Muscle of leg (tissue), 3 donors: ENCODE measurements at regions not wholly inside any gene's neighbourhood (a gene's known extent, or its start where the extent isn't known, plus 50 kb on each side); places are given as distances from the start of the nearest gene placed in this dataset.

Experiments
- DNase-seq: peaks from one replicate; pipeline ENCODE4 v3.0.0; 2013
- H3K27ac ChIP-seq: one replicate; pipeline ENCODE4 v1.5.1; 2013; ENCODE audit warnings: mild to moderate bottlenecking, low read length, control low read depth
- H3K27me3 ChIP-seq: one replicate; pipeline ENCODE4 v1.6.1; 2013; ENCODE audit warnings: low read length; ENCODE audit not compliant: control insufficient read depth, insufficient read depth
- H3K36me3 ChIP-seq: one replicate; pipeline ENCODE4 v1.6.1; 2013; ENCODE audit warnings: low read length; ENCODE audit not compliant: control insufficient read depth, insufficient read depth
- H3K4me1 ChIP-seq: one replicate; pipeline ENCODE4 v1.6.1; 2013; ENCODE audit warnings: low read length; ENCODE audit not compliant: control insufficient read depth, insufficient read depth
- H3K4me3 ChIP-seq: one replicate; pipeline ENCODE4 v1.5.1; 2013; ENCODE audit warnings: low read length, control low read depth
- H3K9me3 ChIP-seq: replicated peaks from 2 replicates; pipeline ENCODE4 v1.6.1; 2013; ENCODE audit warnings: low read depth, low read length; ENCODE audit not compliant: control insufficient read depth
- WGBS: methylation state at CpG from one replicate; pipeline ENCODE4 v1.1.5; 2013; ENCODE audit warnings: missing lambda C conversion rate; ENCODE audit not compliant: insufficient coverage; 5-methylcytosine and 5-hydroxymethylcytosine counted together

GRCh38 chr15:66931768-66932633 lies 133.4 kb upstream of the SMAD3 start:
- Histone ChIP-seq H3K4me3 (no peak overlapping the region), H3K27me3 (peaks cover 4% of the 10 kb centered on the region), H3K4me1 (peaks cover 21% of the 10 kb centered on the region), H3K27ac (no peak overlapping the region), H3K36me3 (no peaks in the 10 kb centered on the region), H3K9me3 (no peaks in the 10 kb centered on the region)
- DNase-seq = no peak
- WGBS = 51% methylated on average over 7 of the region's 15 CpGs

- Histone ChIP-seq H3K36me3 (no peaks in the 10 kb centered on the region), H3K4me1 (peaks cover 25% of the 10 kb centered on the region), H3K4me3 (no peak overlapping the region), H3K27me3 (peaks cover 4% of the 10 kb centered on the region), H3K27ac (no peak overlapping the region), H3K9me3 (peaks cover under 1% of the 10 kb centered on the region)
- no peak for DNase-seq
- 88% methylated on average over 6 of the region's 6 CpGs for WGBS
Measured at GRCh38 chr15:66932634-66933024, 132.8 kb upstream of the SMAD3 start.

- H3K36me3 ChIP-seq = no peaks in the 10 kb centered on the region
- no peak for DNase-seq
- no peak overlapping the region for H3K4me3 ChIP-seq
- 96% methylated on average over 4 of the region's 8 CpGs for WGBS
- H3K27me3 ChIP-seq = peaks cover 4% of the 10 kb centered on the region
- H3K27ac ChIP-seq = no peak overlapping the region
- H3K4me1 ChIP-seq = peaks cover 25% of the 10 kb centered on the region
- H3K9me3 ChIP-seq = peaks cover 4% of the 10 kb centered on the region
Measured at GRCh38 chr15:66933932-66934867, 131.2 kb upstream of the SMAD3 start.

GRCh38 chr15:66934868-66935520 lies 130.4 kb upstream of the SMAD3 start:
- peaks cover 25% of the 10 kb centered on the region for H3K4me1 ChIP-seq
- no peaks in the 10 kb centered on the region for H3K36me3 ChIP-seq
- H3K9me3 ChIP-seq = peaks cover 4% of the 10 kb centered on the region
- WGBS = no CpG with 5 or more reads among the region's 3 CpGs
- H3K27ac ChIP-seq = no peak overlapping the region
- H3K4me3 ChIP-seq = no peak overlapping the region
- no peak for DNase-seq
- peaks cover 4% of the 10 kb centered on the region for H3K27me3 ChIP-seq

GRCh38 chr15:66935688-66936087 lies 129.7 kb upstream of the SMAD3 start:
- 35% methylated on average over 6 of the region's 7 CpGs for WGBS
- H3K27ac ChIP-seq = peak overlapping the region; percentile 86
- H3K36me3 ChIP-seq = no peaks in the 10 kb centered on the region
- H3K9me3 ChIP-seq = peaks cover 4% of the 10 kb centered on the region
- no peak overlapping the region for H3K4me3 ChIP-seq
- H3K27me3 ChIP-seq = peaks cover 4% of the 10 kb centered on the region
- no peak for DNase-seq
- peaks cover 27% of the 10 kb centered on the region for H3K4me1 ChIP-seq

GRCh38 chr15:66936109-66936860 lies 129.1 kb upstream of the SMAD3 start:
- peak; percentile 88 for DNase-seq
- H3K27ac ChIP-seq = peak overlapping the region; percentile 86
- peaks cover 31% of the 10 kb centered on the region for H3K4me1 ChIP-seq
- H3K27me3 ChIP-seq = peaks cover 7% of the 10 kb centered on the region
- no peaks in the 10 kb centered on the region for H3K36me3 ChIP-seq
- WGBS = 6% methylated on average over 16 of the region's 25 CpGs
- peaks cover 4% of the 10 kb centered on the region for H3K9me3 ChIP-seq
- peak overlapping the region; percentile 45 for H3K4me3 ChIP-seq

GRCh38 chr15:66936861-66937582 lies 128.4 kb upstream of the SMAD3 start:
- no peaks in the 10 kb centered on the region for H3K36me3 ChIP-seq
- peaks cover 30% of the 10 kb centered on the region for H3K4me1 ChIP-seq
- peak overlapping the region; percentile 86 for H3K27ac ChIP-seq
- H3K4me3 ChIP-seq = peak overlapping the region; percentile 45
- peaks cover 4% of the 10 kb centered on the region for H3K9me3 ChIP-seq
- no peak for DNase-seq
- WGBS = 7% methylated on average over 7 of the region's 8 CpGs
- peaks cover 7% of the 10 kb centered on the region for H3K27me3 ChIP-seq

GRCh38 chr15:66937588-66937987 lies 127.8 kb upstream of the SMAD3 start:
- 100% methylated on average over 2 of the region's 3 CpGs for WGBS

More at GRCh38 chr15:66937588-66937987, 127.8 kb upstream of the SMAD3 start:
- Histone ChIP-seq H3K27me3 (peaks cover 7% of the 10 kb centered on the region), H3K36me3 (no peaks in the 10 kb centered on the region), H3K9me3 (peaks cover 4% of the 10 kb centered on the region), H3K4me3 (no peak overlapping the region), H3K27ac (no peak overlapping the region), H3K4me1 (peaks cover 30% of the 10 kb centered on the region)
- no peak for DNase-seq
